Erythroblast (primary cell): ENCODE measurements at regions not wholly inside any gene's neighbourhood (a gene's known extent, or its start where the extent isn't known, plus 50 kb on each side); places are given as distances from the start of the nearest gene placed in this dataset.

Source experiments
- DNase-seq, 2 experiments: peaks; one replicate each; lab custom pipeline; 2025; lab: John Stamatoyannopoulos, UW
- GATA1 ChIP-seq: IDR thresholded peaks from 2 replicates; pipeline ENCODE4 v1.6.1; 2011; ENCODE audit warnings: low read depth, mild to moderate bottlenecking, control low read depth, low read length, moderate library complexity
- POLR2A ChIP-seq: IDR thresholded peaks from 2 replicates; pipeline ENCODE4 v1.6.1; 2011; ENCODE audit warnings: mild to moderate bottlenecking, low read length

DNA sequence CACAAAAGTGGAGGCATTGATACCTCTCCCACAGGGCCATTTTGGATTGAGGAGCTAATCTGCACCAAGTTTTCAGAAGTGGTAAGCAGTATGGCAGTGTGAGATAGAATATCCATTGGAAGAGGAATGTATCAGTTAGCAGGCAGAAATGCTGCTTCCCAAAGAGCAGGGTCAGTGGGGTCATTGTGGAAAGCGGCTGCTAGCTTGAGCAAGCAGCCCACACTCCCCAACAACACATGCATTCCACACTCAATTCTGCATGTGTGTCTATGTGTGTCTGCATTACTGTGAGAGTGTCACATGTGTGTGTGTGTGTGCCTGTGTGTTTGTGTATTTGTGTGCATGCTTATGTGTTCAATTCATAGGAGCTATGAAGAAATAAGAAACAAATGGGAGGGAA is 190.9 kb upstream of the FOXA2 start:
- TF ChIP-seq POLR2A: no peak
- no peak for TF ChIP-seq GATA1
- no peak for DNase-seq

DNA sequence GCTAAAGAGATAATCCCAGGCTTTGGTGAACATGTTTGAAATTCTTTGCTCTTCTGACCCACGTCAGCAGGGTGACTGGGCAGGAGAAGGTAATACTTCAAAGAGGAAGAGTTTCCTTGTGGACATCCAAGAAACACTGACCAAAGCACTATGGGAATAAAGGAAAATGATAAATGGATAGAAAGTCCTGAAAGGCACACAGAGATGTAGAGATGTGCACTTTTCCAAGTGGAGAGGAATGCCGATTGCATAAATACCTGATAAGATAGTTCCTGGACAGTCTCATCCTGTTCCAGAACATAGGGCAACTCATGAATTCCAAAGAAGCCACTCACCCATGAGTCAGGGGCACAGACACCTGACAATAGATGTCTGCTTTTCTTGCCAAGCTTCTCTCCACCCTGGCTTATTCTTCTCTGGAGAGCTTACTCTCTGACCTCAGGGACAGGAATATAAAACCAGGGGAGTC is 191.3 kb upstream of the FOXA2 start:
- no peak for DNase-seq
- TF ChIP-seq POLR2A: no peak
- no peak for TF ChIP-seq GATA1

DNA sequence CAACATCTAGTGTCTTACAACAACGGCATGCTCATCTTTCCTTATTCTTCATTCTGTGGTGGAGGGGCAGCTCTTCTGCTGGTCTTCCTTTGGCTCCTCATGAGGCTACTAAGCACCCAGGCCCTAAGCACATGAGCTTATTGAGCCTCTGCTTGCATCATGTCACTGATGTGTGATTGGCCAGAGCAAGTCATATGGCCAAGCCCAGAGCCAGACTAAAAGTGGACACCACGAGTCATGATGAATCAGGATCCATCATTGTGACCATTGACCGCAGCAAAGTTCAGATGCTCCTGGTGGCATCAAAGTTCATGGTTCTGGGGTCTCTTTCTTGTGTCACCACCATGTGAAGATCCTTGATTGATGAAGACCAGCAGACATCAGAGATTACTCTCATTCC is 192.0 kb upstream of the FOXA2 start:
- TF ChIP-seq GATA1 (no peak), POLR2A (no peak)
- DNase-seq: no peak

- TF ChIP-seq POLR2A (no peak), GATA1 (no peak)
- DNase-seq: no peak
Observed at GRCh38 chr20:22779878-22780277, 195.5 kb upstream of the FOXA2 start.

DNA sequence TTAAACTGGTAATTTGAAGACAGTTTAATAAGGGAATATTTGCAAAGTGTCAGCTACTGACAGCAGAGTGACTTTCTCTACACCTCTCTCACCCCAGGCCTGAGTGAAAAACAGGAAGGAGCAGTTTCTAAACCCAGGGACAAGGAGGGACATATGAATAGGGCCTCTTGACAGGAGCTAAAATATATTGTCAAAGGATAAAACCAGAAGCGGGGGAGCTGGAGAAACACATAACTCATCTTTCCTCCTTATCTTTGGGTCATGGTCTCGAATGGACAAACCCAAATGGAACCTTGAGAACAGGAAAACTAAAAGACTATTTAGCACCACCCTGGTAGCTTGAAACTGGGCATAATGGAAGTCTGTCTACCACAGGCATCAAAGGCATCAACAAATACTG is 197.5 kb upstream of the FOXA2 start:
- DNase-seq: no peak
- TF ChIP-seq GATA1 (no peak), POLR2A (no peak)

- TF ChIP-seq POLR2A (no peak), GATA1 (no peak)
- no peak for DNase-seq
Observed at GRCh38 chr20:22789676-22790075, 205.3 kb upstream of the FOXA2 start.

GRCh38 chr20:22791396-22791795 is 207.0 kb upstream of the FOXA2 start:
- no peak for DNase-seq
- TF ChIP-seq POLR2A: no peak
- TF ChIP-seq GATA1: no peak

DNA sequence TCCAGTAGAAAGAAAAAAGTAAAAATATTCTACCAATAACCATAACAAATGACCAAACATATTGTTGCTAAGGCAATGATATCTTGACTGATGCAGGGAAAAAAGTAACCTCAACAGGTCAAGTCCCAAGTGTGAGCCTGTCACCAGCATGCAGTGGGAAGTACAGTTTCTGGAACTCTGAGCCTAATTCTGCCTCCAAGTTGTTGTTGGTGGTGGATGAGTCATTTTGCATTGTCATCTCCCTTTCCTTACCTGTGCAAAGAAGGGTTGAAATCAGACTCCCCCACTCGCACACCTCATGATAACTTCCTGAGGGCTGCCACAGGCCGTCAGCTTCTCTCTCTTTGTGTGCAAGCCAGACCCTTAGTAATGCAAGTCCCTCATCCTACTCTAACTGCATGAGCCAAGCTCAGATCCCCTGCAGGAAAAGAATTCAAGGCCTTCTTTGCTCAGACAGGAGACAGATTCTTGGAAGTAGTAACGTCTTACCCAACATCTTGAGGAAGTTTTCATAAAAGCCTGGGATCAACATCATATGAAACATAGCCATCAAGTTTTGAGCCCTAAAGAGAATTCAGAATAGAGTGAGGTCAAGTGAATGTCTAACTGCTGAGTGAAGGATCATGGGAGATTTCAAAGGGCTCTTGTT is 207.6 kb upstream of the FOXA2 start:
- DNase-seq: no peak
- TF ChIP-seq POLR2A: no peak
- TF ChIP-seq GATA1: no peak

DNA sequence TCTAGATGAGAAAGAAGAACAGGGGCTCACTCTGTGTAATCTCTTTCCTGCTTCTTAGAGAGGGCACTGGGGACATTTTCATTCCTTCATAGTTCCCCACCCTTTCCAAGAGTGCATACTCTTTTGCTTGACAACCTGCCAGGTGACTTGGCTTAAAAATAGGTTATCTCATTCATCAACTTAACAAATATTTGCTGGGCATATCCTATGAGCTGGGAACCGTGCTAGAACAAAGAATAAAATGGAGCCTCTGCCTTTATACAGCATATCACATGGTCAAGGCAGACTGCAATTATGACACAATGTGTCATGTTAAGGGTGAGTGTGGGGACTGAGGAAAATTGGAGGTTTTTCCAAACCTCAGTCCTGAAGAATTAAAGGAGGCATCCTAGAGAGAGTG is 209.8 kb upstream of the FOXA2 start:
- TF ChIP-seq POLR2A (no peak), GATA1 (no peak)
- DNase-seq: no peak

DNA sequence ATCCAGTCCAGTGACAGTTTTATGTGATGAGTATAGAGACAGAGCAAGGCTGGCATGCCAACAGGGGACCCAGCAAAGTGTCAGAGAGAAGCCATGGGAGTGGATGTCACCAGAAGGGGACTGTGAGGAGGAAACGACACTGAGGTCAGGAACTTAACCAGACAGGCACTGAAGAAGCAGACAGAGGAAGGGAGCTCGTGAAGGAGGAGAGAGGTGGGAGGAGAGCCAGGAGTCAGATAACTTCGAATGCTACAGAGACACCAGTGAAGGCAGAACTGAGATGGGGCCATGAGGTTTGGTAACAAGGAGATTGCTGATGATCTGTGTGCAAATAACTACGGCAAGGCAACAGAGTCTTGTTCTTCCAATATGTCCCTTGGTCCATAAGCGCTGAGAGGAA is 211.1 kb upstream of the FOXA2 start:
- DNase-seq: no peak
- TF ChIP-seq POLR2A: no peak
- TF ChIP-seq GATA1: no peak

- no peak for TF ChIP-seq GATA1
- no peak for TF ChIP-seq POLR2A
- no peak for DNase-seq
Observed at GRCh38 chr20:22795871-22796270, 211.5 kb upstream of the FOXA2 start.

DNA sequence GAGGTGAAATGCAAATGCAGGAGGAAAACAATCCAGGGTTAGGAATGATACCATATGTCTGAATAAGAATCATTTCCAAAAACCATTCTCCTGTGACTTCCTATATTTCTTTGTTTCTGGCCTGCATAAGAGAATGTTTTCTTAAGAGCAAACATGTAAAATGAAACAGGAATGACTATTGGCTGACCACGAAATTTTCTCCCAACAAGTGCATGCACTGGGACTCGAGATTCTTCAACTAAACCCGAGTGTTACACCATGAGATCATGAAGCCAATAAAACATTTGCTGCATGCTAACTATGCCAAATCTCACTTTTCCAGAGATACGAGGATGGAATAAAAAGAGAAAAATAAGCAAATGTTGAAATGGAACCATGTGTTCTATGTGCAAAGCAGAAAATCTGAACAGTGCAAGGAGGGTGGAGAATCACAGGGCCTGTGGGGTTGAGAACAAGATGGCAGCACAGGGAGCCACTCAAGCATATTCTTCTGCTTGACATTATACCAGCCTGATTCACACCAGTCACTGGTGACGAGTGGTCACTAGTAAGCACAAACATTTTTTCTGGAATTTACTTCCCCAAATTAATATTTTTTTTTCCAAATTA is 212.2 kb upstream of the FOXA2 start:
- no peak for TF ChIP-seq POLR2A
- no peak for TF ChIP-seq GATA1
- no peak for DNase-seq

DNA sequence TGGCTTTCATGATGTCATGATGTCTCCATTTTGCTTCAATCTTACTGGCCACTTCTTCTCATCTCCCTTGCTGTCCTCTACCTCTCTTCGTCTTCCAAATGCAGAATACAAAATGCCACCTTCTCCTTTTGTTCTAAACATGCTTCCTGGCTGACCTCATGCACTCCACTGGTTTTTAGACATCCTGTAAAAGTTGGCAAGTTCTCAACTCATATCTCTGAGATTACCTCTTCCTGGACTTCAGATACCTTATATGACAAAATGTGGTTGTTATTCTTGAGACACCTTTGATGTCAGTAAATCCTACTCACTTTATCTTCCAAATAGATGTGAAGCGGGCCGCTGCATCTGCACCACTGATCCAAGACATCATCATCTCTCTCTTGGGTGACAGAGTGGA is 212.7 kb upstream of the FOXA2 start:
- no peak for DNase-seq
- TF ChIP-seq POLR2A (no peak), GATA1 (no peak)

DNA sequence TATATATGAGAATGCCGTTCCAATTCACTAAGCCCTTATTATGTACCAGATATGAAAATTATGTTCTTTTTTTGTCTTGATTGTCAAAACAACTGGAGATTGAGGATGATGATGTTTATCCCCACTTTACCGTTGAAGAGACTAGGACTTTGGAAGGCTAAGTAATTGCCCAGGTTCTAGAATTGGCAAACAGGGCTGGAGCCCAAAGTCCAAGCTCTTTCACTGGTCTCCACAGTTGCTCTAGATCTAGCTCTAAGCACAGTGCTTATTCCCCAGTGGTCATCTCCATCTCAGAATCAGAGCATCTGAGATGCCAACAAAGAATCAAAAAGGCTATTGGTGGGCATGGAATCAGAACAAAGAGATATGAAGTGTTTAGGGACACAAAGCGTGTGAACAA is 215.3 kb upstream of the FOXA2 start:
- TF ChIP-seq GATA1: no peak
- TF ChIP-seq POLR2A: no peak
- no peak for DNase-seq

GRCh38 chr20:22800129-22800528 is 215.8 kb upstream of the FOXA2 start:
- no peak for DNase-seq
- no peak for TF ChIP-seq POLR2A
- TF ChIP-seq GATA1: no peak
